Calu3 (cell line): ENCODE measurements at regions not wholly inside any gene's neighbourhood (a gene's known extent, or its start where the extent isn't known, plus 50 kb on each side); places are given as distances from the start of the nearest gene placed in this dataset.

ENCODE experiments used
- BruUV-seq: library from RNA; stranded (reverse); fragments of 400-500 nt; replicated peaks from 2 replicates; lab custom pipeline; 2021; lab: Mats Ljungman, UMichigan
- CTCF ChIA-PET: fragments of 300-600 bp; sonication (Branson Sonifier 250); formaldehyde crosslinking; loops from one replicate; lab custom pipeline; 2022; ENCODE audit warnings: antibody characterized with exemption; lab: Charles Lee
- DNase-seq: peaks from one replicate; pipeline ENCODE4 v3.0.0; 2022
- H3K27ac Mint-ChIP-seq: one replicate; pipeline ENCODE4 v1.8.0; 2022; ENCODE audit warnings: mixed read lengths; ENCODE audit not compliant: unreplicated experiment
- H3K27me3 Mint-ChIP-seq: one replicate; pipeline ENCODE4 v1.8.0; 2022; ENCODE audit warnings: mixed read lengths; ENCODE audit not compliant: unreplicated experiment
- H3K36me3 Mint-ChIP-seq: one replicate; pipeline ENCODE4 v1.8.0; 2022; ENCODE audit warnings: mild to moderate bottlenecking, moderate library complexity, mixed read lengths; ENCODE audit not compliant: insufficient read depth, unreplicated experiment
- H3K4me1 Mint-ChIP-seq: one replicate; pipeline ENCODE4 v1.8.0; 2022; ENCODE audit warnings: mild to moderate bottlenecking, low read depth, mixed read lengths; ENCODE audit not compliant: unreplicated experiment
- H3K4me3 Mint-ChIP-seq: one replicate; pipeline ENCODE4 v1.8.0; 2022; ENCODE audit warnings: mild to moderate bottlenecking, low read depth, moderate library complexity, mixed read lengths; ENCODE audit not compliant: unreplicated experiment
- H3K9me3 Mint-ChIP-seq: one replicate; pipeline ENCODE4 v1.8.0; 2022; ENCODE audit warnings: low read depth, mixed read lengths; ENCODE audit not compliant: unreplicated experiment
- intact Hi-C: fragments of 100-400 bp; cut with micrococcal nuclease; formaldehyde crosslinking; loops from one replicate; pipeline ENCODE4 v1.10.0; 2022; ENCODE audit not compliant: unreplicated experiment
- TF ChIP-seq, protein P1 (sequence below): fragments of 200-600 bp; IDR thresholded peaks from one replicate; pipeline ENCODE4 v1.8.0; 2022; ENCODE audit warnings: antibody characterized with exemption; ENCODE audit not compliant: unreplicated experiment

- BruUV-seq = no TSS peak
- CTCF ChIA-PET = no interaction called here
- TF ChIP-seq, protein P1, sequence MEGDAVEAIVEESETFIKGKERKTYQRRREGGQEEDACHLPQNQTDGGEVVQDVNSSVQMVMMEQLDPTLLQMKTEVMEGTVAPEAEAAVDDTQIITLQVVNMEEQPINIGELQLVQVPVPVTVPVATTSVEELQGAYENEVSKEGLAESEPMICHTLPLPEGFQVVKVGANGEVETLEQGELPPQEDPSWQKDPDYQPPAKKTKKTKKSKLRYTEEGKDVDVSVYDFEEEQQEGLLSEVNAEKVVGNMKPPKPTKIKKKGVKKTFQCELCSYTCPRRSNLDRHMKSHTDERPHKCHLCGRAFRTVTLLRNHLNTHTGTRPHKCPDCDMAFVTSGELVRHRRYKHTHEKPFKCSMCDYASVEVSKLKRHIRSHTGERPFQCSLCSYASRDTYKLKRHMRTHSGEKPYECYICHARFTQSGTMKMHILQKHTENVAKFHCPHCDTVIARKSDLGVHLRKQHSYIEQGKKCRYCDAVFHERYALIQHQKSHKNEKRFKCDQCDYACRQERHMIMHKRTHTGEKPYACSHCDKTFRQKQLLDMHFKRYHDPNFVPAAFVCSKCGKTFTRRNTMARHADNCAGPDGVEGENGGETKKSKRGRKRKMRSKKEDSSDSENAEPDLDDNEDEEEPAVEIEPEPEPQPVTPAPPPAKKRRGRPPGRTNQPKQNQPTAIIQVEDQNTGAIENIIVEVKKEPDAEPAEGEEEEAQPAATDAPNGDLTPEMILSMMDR = no peak
- no peaks in the 10 kb centered on the region for H3K4me1 Mint-ChIP-seq
- H3K27me3 Mint-ChIP-seq = no peaks in the 10 kb centered on the region
- no peak overlapping the region for H3K27ac Mint-ChIP-seq
- H3K9me3 Mint-ChIP-seq = peaks cover 2% of the 10 kb centered on the region
- no peak overlapping the region for H3K4me3 Mint-ChIP-seq
- intact Hi-C loops = no loop called here
- H3K36me3 Mint-ChIP-seq = no peaks in the 10 kb centered on the region
- no peak for DNase-seq
These were observed 188.4 kb downstream of the PDGFRA start for GRCh38 chr4:54417476-54417875.

GRCh38 chr4:54418468-54418867 lies 189.4 kb downstream of the PDGFRA start:
- Mint-ChIP-seq H3K9me3 (peaks cover 2% of the 10 kb centered on the region), H3K4me1 (no peaks in the 10 kb centered on the region), H3K4me3 (no peak overlapping the region), H3K27ac (no peak overlapping the region), H3K27me3 (no peaks in the 10 kb centered on the region), H3K36me3 (no peaks in the 10 kb centered on the region)
- no TSS peak for BruUV-seq
- DNase-seq = no peak
- CTCF ChIA-PET = interaction anchor here (0.6 kb wide), 1 partner anchor 384 kb away, joined by 3 read pairs; no protein-coding TSS in a partner anchor
- TF ChIP-seq, protein P1 = no peak
- intact Hi-C loops = no loop called here

GRCh38 chr4:54423066-54423465 lies 194.0 kb downstream of the PDGFRA start:
- CTCF ChIA-PET = interaction anchor here (0.6 kb wide), 1 partner anchor 138 kb away, joined by 3 read pairs; no protein-coding TSS in a partner anchor
- no peak for DNase-seq

GRCh38 chr4:54427826-54428225 lies 198.7 kb downstream of the PDGFRA start:
- Mint-ChIP-seq H3K4me3 (no peak overlapping the region), H3K9me3 (no peaks in the 10 kb centered on the region), H3K36me3 (no peaks in the 10 kb centered on the region), H3K4me1 (no peaks in the 10 kb centered on the region), H3K27me3 (peaks cover 21% of the 10 kb centered on the region), H3K27ac (no peak overlapping the region)
- BruUV-seq = no TSS peak
- intact Hi-C loops = no loop called here
- TF ChIP-seq, protein P1 = no peak
- CTCF ChIA-PET = no interaction called here
- DNase-seq = no peak

More at GRCh38 chr4:54423066-54423465, 194.0 kb downstream of the PDGFRA start:
- no peak overlapping the region for H3K27ac Mint-ChIP-seq
- no peaks in the 10 kb centered on the region for H3K27me3 Mint-ChIP-seq
- no peaks in the 10 kb centered on the region for H3K4me1 Mint-ChIP-seq
- H3K36me3 Mint-ChIP-seq = no peaks in the 10 kb centered on the region
- H3K4me3 Mint-ChIP-seq = no peak overlapping the region
- BruUV-seq = no TSS peak
- intact Hi-C loops = no loop called here
- TF ChIP-seq, protein P1 = no peak
- no peaks in the 10 kb centered on the region for H3K9me3 Mint-ChIP-seq
